H1 (cell line): ENCODE measurements at regions not wholly inside any gene's neighbourhood (a gene's known extent, or its start where the extent isn't known, plus 50 kb on each side); places are given as distances from the start of the nearest gene placed in this dataset.
A peak's percentile ranks its signal among the peaks of the same experiment; 100 is the strongest.

ENCODE experiments used
- CTCF ChIA-PET: fragments of 300-600 bp; sonication (Branson Sonifier 250); formaldehyde crosslinking; loops from one replicate; lab custom pipeline; 2021; ENCODE audit not compliant: partially characterized antibody; lab: Charles Lee
- POLR2A ChIA-PET: fragments of 300-600 bp; sonication (Branson Sonifier 250); formaldehyde crosslinking; loops from one replicate; lab custom pipeline; 2021; ENCODE audit warnings: inconsistent platforms; ENCODE audit not compliant: partially characterized antibody; lab: Charles Lee
- DNase-seq, 2 experiments: peaks; one replicate each; pipeline versions ENCODE4 v3.0.0 to v3.0.0-alpha.2; 2010 to 2022; ENCODE audit warnings: low spot score in 2 of 2, low read depth in 1 of 2, mixed read lengths in 1 of 2
- FAIRE-seq: peaks from 2 replicates; lab custom pipeline; 2011; peaks lifted over from hg19 to GRCh38; lab: Jason Lieb, UNC
- H2AFZ ChIP-seq: 2 replicates; pipeline ENCODE4 v1.8.1; 2012; ENCODE audit warnings: low read length, inconsistent platforms
- H2AK5ac ChIP-seq: 2 replicates; pipeline ENCODE4 v1.6.1; 2013; ENCODE audit warnings: low read depth, low read length
- H2BK120ac ChIP-seq: replicated peaks from 2 replicates; pipeline ENCODE3; 2013; ENCODE audit warnings: low read depth, low read length, inconsistent platforms
- H2BK12ac ChIP-seq: 2 replicates; pipeline ENCODE4 v1.6.1; 2013; ENCODE audit warnings: low read depth, low read length
- H2BK15ac ChIP-seq: 2 replicates; pipeline ENCODE4 v1.6.1; 2013; ENCODE audit warnings: low read length
- H2BK20ac ChIP-seq: 2 replicates; pipeline ENCODE4 v1.6.1; 2013; ENCODE audit warnings: low read length
- H2BK5ac ChIP-seq: 2 replicates; pipeline ENCODE4 v1.6.1; 2013; ENCODE audit warnings: low read depth, low read length
- H3K14ac ChIP-seq: 2 replicates; pipeline ENCODE4 v1.6.1; 2013; ENCODE audit warnings: inconsistent platforms; ENCODE audit not compliant: insufficient read length
- H3K18ac ChIP-seq: 2 replicates; pipeline ENCODE4 v1.6.1; 2013; ENCODE audit warnings: low read length; ENCODE audit errors: extremely low read depth
- H3K23ac ChIP-seq: 2 replicates; pipeline ENCODE4 v1.6.1; 2013; ENCODE audit warnings: inconsistent platforms; ENCODE audit not compliant: insufficient read length
- H3K23me2 ChIP-seq: 2 replicates; pipeline ENCODE4 v1.6.1; 2013; ENCODE audit warnings: low read depth, low read length
- H3K27ac ChIP-seq: 2 replicates; pipeline ENCODE4 v1.6.1; 2011; ENCODE audit warnings: low read depth, low read length, inconsistent platforms
- H3K27me3 ChIP-seq, 4 experiments: replicated peaks in 1 of 4; 1 replicate in 1 of 4; 2 replicates in 3 of 4; pipeline versions ENCODE4 v1.6.1 to v1.8.1; 2011 to 2013; ENCODE audit warnings: low read length in 3 of 4, mild to moderate bottlenecking in 3 of 4, inconsistent platforms in 2 of 4, mixed read lengths in 2 of 4, moderate library complexity in 1 of 4; ENCODE audit not compliant: control insufficient read depth in 3 of 4, insufficient read depth in 3 of 4; ENCODE audit errors: extremely low read depth in 1 of 4
- H3K36me3 ChIP-seq, 4 experiments: 2 replicates each; pipeline versions ENCODE4 v1.6.1 to v1.8.1; 2011 to 2013; ENCODE audit warnings: mild to moderate bottlenecking in 4 of 4, low read length in 3 of 4, moderate library complexity in 2 of 4, control low read depth in 1 of 4, inconsistent platforms in 1 of 4; ENCODE audit not compliant: insufficient read depth in 4 of 4, control insufficient read depth in 2 of 4
- H3K4ac ChIP-seq: replicated peaks from 2 replicates; pipeline ENCODE3; 2013; ENCODE audit warnings: low read length, low read depth, mixed read lengths, inconsistent platforms; ENCODE audit not compliant: insufficient read length
- H3K4me1 ChIP-seq, 4 experiments: replicated peaks in 1 of 4; 1 replicate in 1 of 4; 2 replicates in 3 of 4; pipeline versions ENCODE4 v1.6.1 to v1.8.1; 2011 to 2013; ENCODE audit warnings: low read length in 3 of 4, inconsistent platforms in 2 of 4, mixed read lengths in 1 of 4; ENCODE audit not compliant: insufficient read depth in 4 of 4, control insufficient read depth in 3 of 4
- H3K4me2 ChIP-seq, 2 experiments: 2 replicates each; pipeline versions ENCODE4 v1.6.1 to v1.8.1; 2011 to 2013; ENCODE audit warnings: low read depth in 2 of 2, low read length in 2 of 2, control low read depth in 1 of 2, inconsistent platforms in 1 of 2, mild to moderate bottlenecking in 1 of 2; ENCODE audit not compliant: insufficient read depth in 1 of 2
- H3K4me3 ChIP-seq, 4 experiments: fragments of 200-600, 300-600 bp in 1 of 4; sonication (generic), shearing (Covaris generic), sonication (Bioruptor Twin) in 1 of 4; 2 replicates each; pipeline versions ENCODE4 v1.5.1 to v1.8.1; 2011 to 2016; ENCODE audit warnings: low read length in 4 of 4, low read depth in 3 of 4, control low read depth in 2 of 4, inconsistent platforms in 2 of 4, mild to moderate bottlenecking in 2 of 4, mixed read lengths in 1 of 4, moderate library complexity in 1 of 4; ENCODE audit not compliant: insufficient read depth in 2 of 4; ENCODE audit errors: extremely low read depth in 1 of 4
- H3K56ac ChIP-seq: replicated peaks from 2 replicates; pipeline ENCODE3; 2013; ENCODE audit warnings: low read depth, mild to moderate bottlenecking, mixed read lengths, low read length, inconsistent platforms; ENCODE audit not compliant: insufficient read length
- H3K79me1 ChIP-seq: 2 replicates; pipeline ENCODE4 v1.6.1; 2013; ENCODE audit warnings: low read depth, low read length, control low read depth
- H3K79me2 ChIP-seq, 2 experiments: 2 replicates each; pipeline versions ENCODE4 v1.6.1 to v1.8.1; 2012 to 2013; ENCODE audit warnings: low read length in 2 of 2, mild to moderate bottlenecking in 2 of 2, inconsistent platforms in 1 of 2; ENCODE audit not compliant: insufficient read depth in 2 of 2, control insufficient read depth in 1 of 2
- H3K9ac ChIP-seq, 4 experiments: replicated peaks in 1 of 4; 1 replicate in 1 of 4; 2 replicates in 3 of 4; pipeline versions ENCODE4 v1.6.1 to v1.8.1; 2011 to 2013; ENCODE audit warnings: low read depth in 3 of 4, low read length in 3 of 4, control low read depth in 2 of 4, mild to moderate bottlenecking in 2 of 4, moderate library complexity in 2 of 4, inconsistent platforms in 1 of 4; ENCODE audit errors: extremely low read depth in 1 of 4
- H3K9me3 ChIP-seq, 2 experiments: 2 replicates each; pipeline versions ENCODE4 v1.6.1 to v1.8.1; 2012 to 2013; ENCODE audit warnings: mild to moderate bottlenecking in 2 of 2, moderate library complexity in 2 of 2, control low read depth in 1 of 2, inconsistent platforms in 1 of 2, low read depth in 1 of 2, low read length in 1 of 2, mixed read lengths in 1 of 2; ENCODE audit not compliant: insufficient read depth in 2 of 2
- H4K20me1 ChIP-seq, 2 experiments: replicated peaks in 1 of 2; 2 replicates each; pipeline versions ENCODE3 to v1.8.1; 2011 to 2013; ENCODE audit warnings: inconsistent platforms in 2 of 2, low read length in 2 of 2, mild to moderate bottlenecking in 1 of 2; ENCODE audit not compliant: insufficient read depth in 2 of 2, control insufficient read depth in 1 of 2
- H4K5ac ChIP-seq: 2 replicates; pipeline ENCODE4 v1.6.1; 2013; ENCODE audit warnings: low read length, low read depth, mixed read lengths, inconsistent platforms; ENCODE audit not compliant: insufficient read length
- H4K8ac ChIP-seq: 2 replicates; pipeline ENCODE4 v1.8.0; 2013; ENCODE audit warnings: mild to moderate bottlenecking, moderate library complexity, low read length, inconsistent platforms; ENCODE audit not compliant: insufficient read depth; ENCODE audit errors: extremely low read depth
- H4K91ac ChIP-seq: replicated peaks from 2 replicates; pipeline ENCODE3; 2013; ENCODE audit warnings: low read length, mixed read lengths, inconsistent platforms; ENCODE audit not compliant: insufficient read length
- RXRA ChIP-seq: IDR thresholded peaks from 2 replicates; pipeline ENCODE4 v1.6.1; 2011; ENCODE audit warnings: low read depth, mild to moderate bottlenecking, low read length, moderate library complexity; ENCODE audit not compliant: insufficient read depth
- WGBS, 2 experiments: shearing (Covaris generic) in 1 of 2; methylation state at CpG; one replicate each; pipeline versions ENCODE4 v1.1.6 to v1.1.7; 2013 to 2015; ENCODE audit warnings: low lambda C conversion rate in 2 of 2, mixed read lengths in 2 of 2, inconsistent platforms in 1 of 2, low coverage in 1 of 2, missing lambda C conversion rate in 1 of 2; ENCODE audit not compliant: insufficient replicate concordance in 2 of 2, insufficient coverage in 1 of 2, insufficient read length in 1 of 2; ENCODE audit errors: extremely low coverage in 1 of 2, missing lambda C conversion rate in 1 of 2; 5-methylcytosine and 5-hydroxymethylcytosine counted together
- TF ChIP-seq, protein P1 (sequence below): IDR thresholded peaks from 2 replicates; pipeline ENCODE4 v1.6.1; 2012; ENCODE audit warnings: inconsistent platforms

DNA sequence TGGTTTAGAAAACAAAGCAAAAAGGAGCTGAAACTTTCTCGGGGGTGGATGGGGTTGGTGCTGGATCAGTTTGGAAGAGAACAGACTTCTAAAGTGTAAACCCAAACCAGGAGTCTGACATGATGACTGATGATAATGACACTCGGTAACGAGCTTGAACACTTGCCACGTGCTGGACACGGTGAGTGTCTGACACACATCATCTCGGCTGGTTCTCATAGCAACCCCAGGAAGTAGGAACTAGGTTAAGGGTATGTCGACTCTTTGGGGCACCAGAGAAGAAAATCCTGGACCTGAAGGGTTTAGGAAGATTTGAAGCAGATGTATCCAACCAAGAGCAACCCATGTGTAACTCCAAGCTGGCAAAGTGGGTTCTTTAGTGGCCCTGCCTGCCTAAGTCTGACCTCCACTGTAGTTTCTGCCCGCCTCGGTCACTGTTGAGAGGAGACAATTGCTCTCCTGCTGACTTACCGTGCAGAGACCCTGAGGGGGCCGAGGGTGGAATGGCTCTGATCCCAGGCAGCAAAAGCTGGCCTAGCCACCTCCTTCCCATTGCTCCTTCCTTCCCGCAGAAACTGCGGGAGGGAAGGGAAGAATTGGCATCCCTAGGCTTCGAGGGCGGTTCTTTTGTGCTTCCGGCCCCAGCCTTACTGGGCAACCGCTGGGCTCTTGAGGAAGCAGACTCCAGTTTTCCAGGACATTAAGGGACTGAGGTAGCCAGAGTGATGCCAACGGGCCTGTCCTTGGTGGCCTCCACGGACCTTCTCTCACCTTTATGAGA, 156.0 kb downstream of the TOMM20 start:
- H3K4me2 ChIP-seq = no peak overlapping the region; a peak in 2 of 4 replicates
- H3K14ac ChIP-seq = no peak overlapping the region
- CTCF ChIA-PET = interaction anchor here (0.6 to 1.4 kb wide), 3 partner anchors 111 to 374 kb away, joined by 3 to 5 read pairs (median 4); no protein-coding TSS in a partner anchor

More for the DNA sequence above, 156.0 kb downstream of the TOMM20 start:
- Histone ChIP-seq H2AFZ (no peak overlapping the region), H3K56ac (no peak overlapping the region), H3K27ac (no peak overlapping the region), H2BK20ac (peak overlapping the region; percentile 62), H2AK5ac (peak overlapping the region; percentile 84; the same call in 1 of the 2 replicates), H3K18ac (peak overlapping the region; percentile 9; the same call in 1 of the 2 replicates), H2BK120ac (peak overlapping the region; percentile 59), H3K79me1 (no peaks in the 10 kb centered on the region), H3K4ac (no peak overlapping the region), H4K5ac (no peak overlapping the region), H2BK12ac (peak overlapping the region; percentile 85), H3K27me3 (peaks cover 0 to 4% (median 1%) of the 10 kb centered on the region in 4 experiments; a peak in 3 of 7 replicates), H3K36me3 (no peaks in the 10 kb centered on the region), H2BK5ac (0 out of 2 replicates have a peak overlapping the region, but pooled peaks have one; percentile 18), H3K9me3 (no peaks in the 10 kb centered on the region), H2BK15ac (peak overlapping the region; percentile 88; the same call in 1 of the 2 replicates), H3K23me2 (no peaks in the 10 kb centered on the region; the same call in none of the 2 replicates), H3K9ac (no peak overlapping the region), H4K8ac (no peak overlapping the region), H3K4me3 (no peak overlapping the region), H4K20me1 (no peaks in the 10 kb centered on the region), H3K4me1 (peaks cover 8 to 31% (median 27%) of the 10 kb centered on the region in 4 experiments), H4K91ac (peak overlapping the region; percentile 56), H3K23ac (no peak overlapping the region), H3K79me2 (no peaks in the 10 kb centered on the region)
- WGBS, 2 experiments = 77% methylated on average over 19 of the region's 19 CpGs; no CpG with 5 or more reads in 1 of the 2 experiments
- POLR2A ChIA-PET = interaction anchor here (0.7 to 1.1 kb wide), 4 partner anchors 13 to 31 kb away, joined by 3 to 4 read pairs (median 3); no protein-coding TSS in a partner anchor
- no peak for FAIRE-seq
- no peak for DNase-seq
- TF ChIP-seq, protein P1, sequence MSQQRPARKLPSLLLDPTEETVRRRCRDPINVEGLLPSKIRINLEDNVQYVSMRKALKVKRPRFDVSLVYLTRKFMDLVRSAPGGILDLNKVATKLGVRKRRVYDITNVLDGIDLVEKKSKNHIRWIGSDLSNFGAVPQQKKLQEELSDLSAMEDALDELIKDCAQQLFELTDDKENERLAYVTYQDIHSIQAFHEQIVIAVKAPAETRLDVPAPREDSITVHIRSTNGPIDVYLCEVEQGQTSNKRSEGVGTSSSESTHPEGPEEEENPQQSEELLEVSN = peak; percentile 54
- no peak for TF ChIP-seq RXRA
